Mesendoderm (in vitro differentiated cells): ENCODE measurements at regions not wholly inside any gene's neighbourhood (a gene's known extent, or its start where the extent isn't known, plus 50 kb on each side); places are given as distances from the start of the nearest gene placed in this dataset.

ENCODE experiments used
- DNase-seq: peaks from one replicate; pipeline ENCODE4 v3.0.0; 2013
- H2AK5ac ChIP-seq: 2 replicates; pipeline ENCODE4 v1.6.1; 2013; ENCODE audit warnings: low read length, inconsistent platforms
- H2BK120ac ChIP-seq: 2 replicates; pipeline ENCODE4 v1.6.1; 2013; ENCODE audit warnings: low read depth, mild to moderate bottlenecking, low read length, moderate library complexity, mixed read lengths
- H2BK15ac ChIP-seq: replicated peaks from 2 replicates; pipeline ENCODE4 v1.6.1; 2013; ENCODE audit warnings: low read depth, mild to moderate bottlenecking, moderate library complexity
- H2BK5ac ChIP-seq: 2 replicates; pipeline ENCODE4 v1.6.1; 2013; ENCODE audit warnings: low read length, inconsistent platforms
- H3K18ac ChIP-seq: 2 replicates; pipeline ENCODE4 v1.6.1; 2013; ENCODE audit warnings: mild to moderate bottlenecking, low read length, mixed read lengths
- H3K23ac ChIP-seq: one replicate; pipeline ENCODE4 v1.6.1; 2013; ENCODE audit warnings: low read length
- H3K27ac ChIP-seq: 2 replicates; pipeline ENCODE4 v1.5.1; 2013; ENCODE audit warnings: low read depth, mild to moderate bottlenecking, inconsistent platforms, low read length, moderate library complexity
- H3K27me3 ChIP-seq: 2 replicates; pipeline ENCODE4 v1.6.1; 2013; ENCODE audit warnings: low read length, control low read depth, mild to moderate bottlenecking, inconsistent platforms; ENCODE audit not compliant: insufficient read depth, poor library complexity
- H3K36me3 ChIP-seq: 2 replicates; pipeline ENCODE4 v1.6.1; 2013; ENCODE audit warnings: low read length, inconsistent platforms; ENCODE audit not compliant: control insufficient read depth, insufficient read depth
- H3K4ac ChIP-seq: one replicate; pipeline ENCODE4 v1.6.1; 2013; ENCODE audit warnings: low read depth, mild to moderate bottlenecking, low read length, moderate library complexity
- H3K4me1 ChIP-seq: 2 replicates; pipeline ENCODE4 v1.6.1; 2013; ENCODE audit warnings: low read depth, low read length, inconsistent platforms; ENCODE audit not compliant: control insufficient read depth
- H3K4me2 ChIP-seq: 2 replicates; pipeline ENCODE4 v1.6.1; 2013; ENCODE audit warnings: low read length
- H3K4me3 ChIP-seq: 2 replicates; pipeline ENCODE4 v1.5.1; 2013; ENCODE audit warnings: mild to moderate bottlenecking, low read length
- H3K56ac ChIP-seq: one replicate; pipeline ENCODE4 v1.6.1; 2013; ENCODE audit warnings: low read length
- H3K79me1 ChIP-seq: 2 replicates; pipeline ENCODE4 v1.6.1; 2013; ENCODE audit warnings: low read length, inconsistent platforms
- H3K79me2 ChIP-seq: 2 replicates; pipeline ENCODE4 v1.6.1; 2013; ENCODE audit warnings: mild to moderate bottlenecking, low read length; ENCODE audit not compliant: control insufficient read depth, insufficient read depth
- H3K9ac ChIP-seq: 2 replicates; pipeline ENCODE4 v1.6.1; 2013; ENCODE audit warnings: low read length, inconsistent platforms
- H4K5ac ChIP-seq: one replicate; pipeline ENCODE4 v1.6.1; 2013; ENCODE audit warnings: low read length
- H4K8ac ChIP-seq: one replicate; pipeline ENCODE4 v1.6.1; 2013; ENCODE audit warnings: low read depth, mild to moderate bottlenecking, control low read depth, low read length, moderate library complexity
- WGBS: extraction: QIAGEN DNeasy Blood & Tissue Kit; methylation state at CpG from one replicate; pipeline ENCODE4 v1.1.7; 2013; ENCODE audit warnings: low lambda C conversion rate, missing lambda C conversion rate; ENCODE audit not compliant: insufficient coverage; ENCODE audit errors: extremely low coverage; 5-methylcytosine and 5-hydroxymethylcytosine counted together

DNA sequence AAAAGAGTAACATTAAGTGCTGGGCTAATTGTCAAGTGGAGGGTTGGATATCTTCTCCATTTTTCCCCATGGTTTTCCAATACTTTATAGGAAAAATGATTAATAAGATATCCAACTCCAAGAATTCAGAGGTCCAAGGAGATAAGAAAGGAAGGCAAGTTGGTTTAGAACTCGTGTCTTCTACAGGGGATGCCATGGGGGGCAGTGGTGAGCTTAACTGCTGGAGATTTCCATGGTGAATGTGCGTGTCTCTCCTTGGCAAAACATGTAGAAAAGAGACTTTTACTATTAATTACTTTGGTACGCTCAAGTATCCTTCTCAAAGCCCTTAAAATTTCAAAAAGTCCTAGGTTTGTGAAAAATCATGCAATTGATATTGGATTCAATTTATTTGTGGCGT, 982.9 kb upstream of the RBFOX1 start:
- H3K79me1 ChIP-seq, result no peaks in the 10 kb centered on the region
- H3K27ac ChIP-seq, result no peak overlapping the region
- no peaks in the 10 kb centered on the region for H3K4me1 ChIP-seq
- H2BK120ac ChIP-seq, result no peak overlapping the region
- no peak overlapping the region for H2BK5ac ChIP-seq
- no peak overlapping the region for H3K56ac ChIP-seq
- DNase-seq, result no peak
- H3K4me2 ChIP-seq, result no peak overlapping the region
- H3K27me3 ChIP-seq, result no peaks in the 10 kb centered on the region
- H3K79me2 ChIP-seq, result no peaks in the 10 kb centered on the region
- no peak overlapping the region for H3K4me3 ChIP-seq
- H3K23ac ChIP-seq, result no peak overlapping the region
- H3K18ac ChIP-seq, result no peak overlapping the region
- H2AK5ac ChIP-seq, result no peak overlapping the region
- no peak overlapping the region for H3K4ac ChIP-seq
- no peak overlapping the region for H4K8ac ChIP-seq
- H3K36me3 ChIP-seq, result no peaks in the 10 kb centered on the region
- no peak overlapping the region for H4K5ac ChIP-seq
- no CpG with 5 or more reads among the region's 4 CpGs for WGBS
- no peak overlapping the region for H3K9ac ChIP-seq
- no peak overlapping the region for H2BK15ac ChIP-seq

DNA sequence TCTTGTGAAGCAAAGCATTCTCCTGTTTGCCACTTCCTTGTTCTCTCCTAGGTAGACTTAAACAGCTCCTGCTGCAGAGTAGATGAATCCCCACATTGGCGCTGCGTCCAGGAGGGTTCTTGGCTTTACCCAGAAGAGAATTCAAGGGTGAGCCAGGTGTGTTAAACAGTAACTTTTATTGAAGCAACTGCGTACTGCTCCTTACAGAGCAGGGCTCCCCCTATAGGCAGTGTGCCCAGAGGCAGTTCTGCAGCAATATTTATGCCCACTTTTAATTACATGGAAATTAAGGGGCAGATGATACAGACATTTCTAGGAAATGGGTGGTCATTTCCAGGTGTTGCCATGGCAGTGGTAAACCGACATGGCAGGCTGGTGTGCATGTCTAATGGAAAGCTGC, 987.6 kb upstream of the RBFOX1 start:
- Histone ChIP-seq H4K5ac (no peak overlapping the region), H2BK5ac (no peak overlapping the region), H3K23ac (no peak overlapping the region), H4K8ac (no peak overlapping the region), H3K27me3 (no peaks in the 10 kb centered on the region), H3K18ac (no peak overlapping the region), H2BK15ac (no peak overlapping the region), H3K79me1 (no peaks in the 10 kb centered on the region), H3K9ac (no peak overlapping the region), H3K36me3 (no peaks in the 10 kb centered on the region), H3K4ac (no peak overlapping the region), H3K79me2 (no peaks in the 10 kb centered on the region), H3K27ac (no peak overlapping the region), H3K4me1 (peaks cover 6% of the 10 kb centered on the region), H3K56ac (no peak overlapping the region), H2BK120ac (no peak overlapping the region), H2AK5ac (no peak overlapping the region), H3K4me3 (no peak overlapping the region), H3K4me2 (no peak overlapping the region)
- WGBS, result no CpG with 5 or more reads among the region's 4 CpGs
- no peak for DNase-seq

DNA sequence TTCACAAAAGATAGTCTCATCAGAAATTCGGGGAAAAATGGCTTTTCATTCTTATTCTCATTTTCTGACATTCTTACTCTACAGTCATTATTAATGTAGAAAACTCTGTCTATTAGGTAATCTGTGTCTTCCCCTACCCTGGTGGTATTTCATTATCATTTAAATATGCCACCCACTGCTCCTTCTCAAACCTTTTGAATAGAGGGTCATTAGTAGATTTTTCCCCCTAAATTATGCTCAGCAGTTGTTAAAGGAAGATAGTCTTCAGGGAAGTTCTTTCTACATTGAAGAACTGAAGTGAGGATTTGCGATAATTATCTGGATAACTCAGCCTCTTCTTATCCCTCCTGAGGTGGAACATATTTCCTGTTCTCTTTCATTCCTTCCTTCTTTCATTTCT, 989.5 kb upstream of the RBFOX1 start:
- no CpG with 5 or more reads among the region's 2 CpGs for WGBS
- no peak overlapping the region for H3K4me3 ChIP-seq
- no peak overlapping the region for H2BK120ac ChIP-seq

DNA sequence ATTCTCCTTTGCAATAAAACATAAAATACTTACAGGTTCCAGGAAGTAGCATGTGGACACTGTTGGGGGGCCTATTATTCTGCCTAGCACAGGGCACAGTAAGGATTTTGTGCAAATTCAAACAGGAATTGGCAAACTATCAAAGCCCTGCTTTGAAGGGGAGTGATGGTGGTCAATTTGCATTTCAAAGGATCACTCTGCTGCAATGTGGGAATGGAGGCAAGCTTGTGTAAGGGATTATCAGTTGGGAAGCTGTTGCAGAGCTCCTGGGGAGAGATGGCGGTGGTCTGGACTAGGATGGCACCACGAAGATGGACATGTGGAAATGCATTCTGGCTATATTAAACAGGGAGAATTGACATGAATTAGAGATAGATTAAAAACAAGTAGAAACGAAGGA, 990.7 kb upstream of the RBFOX1 start:
- no peak overlapping the region for H2BK5ac ChIP-seq
- H4K8ac ChIP-seq, result no peak overlapping the region
- H2BK120ac ChIP-seq, result no peak overlapping the region
- peak; percentile 63 for DNase-seq
- no peak overlapping the region for H3K4ac ChIP-seq
- H3K79me2 ChIP-seq, result no peaks in the 10 kb centered on the region
- no peak overlapping the region for H3K4me3 ChIP-seq
- no peak overlapping the region for H3K9ac ChIP-seq
- H4K5ac ChIP-seq, result no peak overlapping the region
- no peak overlapping the region for H2AK5ac ChIP-seq
- H2BK15ac ChIP-seq, result no peak overlapping the region
- no peak overlapping the region for H3K27ac ChIP-seq
- H3K23ac ChIP-seq, result no peak overlapping the region
- no peaks in the 10 kb centered on the region for H3K27me3 ChIP-seq
- WGBS, result no CpG with 5 or more reads among the region's 3 CpGs
- no peak overlapping the region for H3K56ac ChIP-seq
- no peaks in the 10 kb centered on the region for H3K36me3 ChIP-seq
- H3K4me1 ChIP-seq, result peaks cover 6% of the 10 kb centered on the region
- H3K4me2 ChIP-seq, result no peak overlapping the region
- H3K18ac ChIP-seq, result no peak overlapping the region
- H3K79me1 ChIP-seq, result no peaks in the 10 kb centered on the region

More for the DNA sequence above, 989.5 kb upstream of the RBFOX1 start:
- Histone ChIP-seq H2AK5ac (no peak overlapping the region), H4K8ac (no peak overlapping the region), H3K9ac (no peak overlapping the region), H3K4me1 (peaks cover 6% of the 10 kb centered on the region), H3K79me2 (no peaks in the 10 kb centered on the region), H2BK5ac (no peak overlapping the region), H3K23ac (no peak overlapping the region), H2BK15ac (no peak overlapping the region), H3K27me3 (no peaks in the 10 kb centered on the region), H3K79me1 (no peaks in the 10 kb centered on the region), H3K18ac (no peak overlapping the region), H3K4me2 (no peak overlapping the region), H3K27ac (no peak overlapping the region), H3K36me3 (no peaks in the 10 kb centered on the region), H3K4ac (no peak overlapping the region), H3K56ac (no peak overlapping the region), H4K5ac (no peak overlapping the region)
- DNase-seq, result no peak

DNA sequence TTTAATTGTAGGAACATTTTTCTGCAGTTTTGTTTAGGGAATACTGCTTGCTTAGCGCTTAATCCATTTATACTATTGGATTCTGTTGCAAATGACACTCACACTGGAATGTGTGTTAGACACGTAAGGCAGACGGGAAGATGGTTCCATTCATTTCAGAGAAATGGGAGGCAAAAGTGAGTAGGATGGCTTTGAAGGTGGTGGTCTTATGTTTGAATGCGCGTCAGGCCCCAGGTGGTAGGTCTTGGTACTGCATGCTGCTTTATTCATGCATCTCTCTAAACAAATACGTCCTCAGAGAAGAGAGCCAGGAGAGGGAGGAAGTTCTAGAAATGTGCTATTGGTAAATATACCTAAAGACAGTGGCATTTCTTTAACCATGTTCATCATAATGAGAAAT, 997.6 kb upstream of the RBFOX1 start:
- Histone ChIP-seq H3K79me1 (no peaks in the 10 kb centered on the region), H2BK120ac (no peak overlapping the region)
- no CpG with 5 or more reads among the region's 6 CpGs for WGBS

DNA sequence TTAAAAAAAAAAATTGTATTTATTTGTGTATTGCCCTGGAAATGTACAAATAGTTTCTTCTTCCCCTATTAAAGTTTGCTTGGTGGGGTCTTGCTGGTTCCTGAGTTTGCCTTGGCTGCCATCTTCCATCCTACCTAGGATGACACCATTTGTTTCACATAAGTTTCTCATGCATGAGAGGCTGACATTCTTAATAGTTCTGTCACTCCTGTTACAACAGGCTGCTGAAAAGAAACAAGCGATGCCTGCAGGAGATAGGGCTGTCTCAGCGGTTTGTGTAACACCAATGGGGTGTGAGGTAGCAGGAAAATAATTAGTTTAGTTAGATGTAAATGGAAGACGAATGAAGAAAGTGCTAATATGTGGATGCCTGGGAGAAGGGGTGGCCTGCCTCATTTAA, 1000.9 kb upstream of the RBFOX1 start:
- no peak overlapping the region for H3K4ac ChIP-seq
- H2BK15ac ChIP-seq, result no peak overlapping the region
- no peaks in the 10 kb centered on the region for H3K79me2 ChIP-seq
- H2BK5ac ChIP-seq, result no peak overlapping the region
- H3K4me1 ChIP-seq, result no peaks in the 10 kb centered on the region
- H3K4me2 ChIP-seq, result no peak overlapping the region
- peak; percentile 27 for DNase-seq
- H3K4me3 ChIP-seq, result no peak overlapping the region
- H3K79me1 ChIP-seq, result no peaks in the 10 kb centered on the region
- no peak overlapping the region for H4K5ac ChIP-seq
- H3K9ac ChIP-seq, result no peak overlapping the region
- no peak overlapping the region for H3K56ac ChIP-seq
- no peak overlapping the region for H3K18ac ChIP-seq
- H3K36me3 ChIP-seq, result no peaks in the 10 kb centered on the region
- H3K27ac ChIP-seq, result no peak overlapping the region
- no peak overlapping the region for H3K23ac ChIP-seq
- no peak overlapping the region for H4K8ac ChIP-seq
- no peak overlapping the region for H2AK5ac ChIP-seq
- WGBS, result 100% methylated on average over 1 of the region's 3 CpGs
- no peaks in the 10 kb centered on the region for H3K27me3 ChIP-seq
- H2BK120ac ChIP-seq, result no peak overlapping the region

More for the DNA sequence above, 997.6 kb upstream of the RBFOX1 start:
- Histone ChIP-seq H3K9ac (no peak overlapping the region), H3K18ac (no peak overlapping the region), H3K36me3 (no peaks in the 10 kb centered on the region), H3K4me2 (no peak overlapping the region), H3K27ac (no peak overlapping the region), H3K27me3 (no peaks in the 10 kb centered on the region), H4K5ac (no peak overlapping the region), H3K23ac (no peak overlapping the region), H4K8ac (no peak overlapping the region), H3K79me2 (no peaks in the 10 kb centered on the region), H3K4me3 (no peak overlapping the region), H3K4me1 (no peaks in the 10 kb centered on the region), H2AK5ac (no peak overlapping the region), H2BK15ac (no peak overlapping the region), H3K4ac (no peak overlapping the region), H2BK5ac (no peak overlapping the region), H3K56ac (no peak overlapping the region)
- DNase-seq, result peak; percentile 73
